ENCODE measurements at regions not wholly inside any gene's neighbourhood (a gene's known extent, or its start where the extent isn't known, plus 50 kb on each side); places are given as distances from the start of the nearest gene placed in this dataset.

GRCh38 chr15:60130398-60130797 lies 126.3 kb downstream of the FOXB1 start:
- FAIRE-seq (no peak), DNase-seq (ENCODE audit: low read depth, low spot score) (no peak)
- intact Hi-C loops (cut with micrococcal nuclease) (no loop called here), dilution Hi-C loops (cut with MboI; ENCODE audit: extremely low pct_ligation_motif_present, low sequenced_read_pairs) (no loop called here)
- POLR2A ChIA-PET, result no interaction called here
- no TSS peak for BruUV-seq (replicated peaks)
- H3K9me1 ChIP-seq (replicated peaks; ENCODE audit: control insufficient read depth, extremely low read depth, insufficient read depth, low read length), result no peaks in the 10 kb centered on the region
- no peak overlapping the region for H3K4me3 ChIP-seq (replicated peaks in 1 of 3; ENCODE audit: insufficient read depth in 1 of 3, low read depth in 1 of 3, low read length in 3 of 3)
- no peak overlapping the region for H3K4me2 ChIP-seq (ENCODE audit: insufficient read depth, low read length)
- H3K4me1 ChIP-seq (ENCODE audit: control insufficient read depth, extremely low read depth, insufficient read depth, low read length), result peaks cover 5% of the 10 kb centered on the region
- H3K27ac ChIP-seq (ENCODE audit: insufficient read depth, low read depth, low read length), result no peak overlapping the region
- TF ChIP-seq MAX (IDR thresholded peaks at IDR 0.05; ENCODE audit: insufficient read depth, insufficient read length) (no peak), POLR2AphosphoS5 (IDR thresholded peaks at IDR 0.05; ENCODE audit: insufficient read depth, low read depth, low read length) (no peak), POLR2A (IDR thresholded peaks at IDR 0.05; ENCODE audit: low read depth, low read length) (no peak), JUN (IDR thresholded peaks at IDR 0.05; ENCODE audit: borderline replicate concordance, insufficient read depth, insufficient read length, low read depth) (no peak), MYC (IDR thresholded peaks at IDR 0.05; ENCODE audit: low read depth, low read length) (no peak), EZH2 (IDR thresholded peaks at IDR 0.05; ENCODE audit: borderline replicate concordance, low read depth, low read length, severe bottlenecking) (no peak), FOS (IDR thresholded peaks at IDR 0.05; ENCODE audit: borderline replicate concordance, insufficient read depth, low read length) (no peak), GATA2 (IDR thresholded peaks at IDR 0.05; ENCODE audit: insufficient read depth, insufficient read length, low read depth, low read length) (no peak)
- TF ChIP-seq, protein P1, sequence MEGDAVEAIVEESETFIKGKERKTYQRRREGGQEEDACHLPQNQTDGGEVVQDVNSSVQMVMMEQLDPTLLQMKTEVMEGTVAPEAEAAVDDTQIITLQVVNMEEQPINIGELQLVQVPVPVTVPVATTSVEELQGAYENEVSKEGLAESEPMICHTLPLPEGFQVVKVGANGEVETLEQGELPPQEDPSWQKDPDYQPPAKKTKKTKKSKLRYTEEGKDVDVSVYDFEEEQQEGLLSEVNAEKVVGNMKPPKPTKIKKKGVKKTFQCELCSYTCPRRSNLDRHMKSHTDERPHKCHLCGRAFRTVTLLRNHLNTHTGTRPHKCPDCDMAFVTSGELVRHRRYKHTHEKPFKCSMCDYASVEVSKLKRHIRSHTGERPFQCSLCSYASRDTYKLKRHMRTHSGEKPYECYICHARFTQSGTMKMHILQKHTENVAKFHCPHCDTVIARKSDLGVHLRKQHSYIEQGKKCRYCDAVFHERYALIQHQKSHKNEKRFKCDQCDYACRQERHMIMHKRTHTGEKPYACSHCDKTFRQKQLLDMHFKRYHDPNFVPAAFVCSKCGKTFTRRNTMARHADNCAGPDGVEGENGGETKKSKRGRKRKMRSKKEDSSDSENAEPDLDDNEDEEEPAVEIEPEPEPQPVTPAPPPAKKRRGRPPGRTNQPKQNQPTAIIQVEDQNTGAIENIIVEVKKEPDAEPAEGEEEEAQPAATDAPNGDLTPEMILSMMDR (IDR thresholded peaks at IDR 0.05; ENCODE audit: extremely low read depth in 1 of 2, insufficient read depth in 1 of 2, low read depth in 1 of 2, low read length in 2 of 2), result no peak
- CTCF ChIA-PET, result no interaction called here
- no peaks in the 10 kb centered on the region for H3K9me3 ChIP-seq (replicated peaks; ENCODE audit: control insufficient read depth, insufficient read depth, low read length)
- no peaks in the 10 kb centered on the region for H4K20me1 ChIP-seq (replicated peaks; ENCODE audit: control insufficient read depth, extremely low read depth, insufficient read depth, low read length)
- H3K36me3 ChIP-seq (ENCODE audit: control insufficient read depth in 2 of 2, extremely low read depth in 1 of 2, insufficient read depth in 2 of 2, low read length in 2 of 2), result no peaks in the 10 kb centered on the region
- H2AFZ ChIP-seq (ENCODE audit: low read depth, low read length), result no peak overlapping the region
- peaks cover 9 to 20% of the 10 kb centered on the region in 2 experiments for H3K27me3 ChIP-seq (ENCODE audit: control insufficient read depth in 2 of 2, insufficient read depth in 2 of 2, low read length in 2 of 2)
- H3K9ac ChIP-seq (replicated peaks; ENCODE audit: extremely low read depth, insufficient read depth, low read length), result no peak overlapping the region
- no peaks in the 10 kb centered on the region for H3K79me2 ChIP-seq (ENCODE audit: control insufficient read depth, insufficient read depth, low read length)
